Chondrocyte (in vitro differentiated cells): ENCODE measurements at regions not wholly inside any gene's neighbourhood (a gene's known extent, or its start where the extent isn't known, plus 50 kb on each side); places are given as distances from the start of the nearest gene placed in this dataset.
"Not testable (repeated sequence)": the region's sequence is repeated elsewhere in the genome, so short reads cannot be mapped to it uniquely, and the experiment has no call there.

Experiments used
- DNase-seq: peaks from one replicate; pipeline ENCODE4 v3.0.0; 2021; ENCODE audit warnings: mixed read lengths, low spot score
- H3K27ac Mint-ChIP-seq: one replicate; pipeline ENCODE4 v1.8.0; 2021; ENCODE audit warnings: mild to moderate bottlenecking, moderate library complexity, mixed read lengths; ENCODE audit not compliant: unreplicated experiment
- H3K27me3 Mint-ChIP-seq: 2 replicates; pipeline ENCODE4 v1.8.0; 2021; ENCODE audit warnings: low read depth, mixed read lengths
- H3K36me3 Mint-ChIP-seq: 2 replicates; pipeline ENCODE4 v1.8.0; 2021; ENCODE audit warnings: low read depth, mixed read lengths
- H3K4me1 Mint-ChIP-seq: 2 replicates; pipeline ENCODE4 v1.8.0; 2021; ENCODE audit warnings: low read depth, mild to moderate bottlenecking, mixed read lengths
- H3K4me3 Mint-ChIP-seq: one replicate; pipeline ENCODE4 v1.8.0; 2021; ENCODE audit warnings: mild to moderate bottlenecking, moderate library complexity, mixed read lengths; ENCODE audit not compliant: unreplicated experiment
- H3K9me3 Mint-ChIP-seq: 2 replicates; pipeline ENCODE4 v1.8.0; 2021; ENCODE audit warnings: low read depth, mixed read lengths
- TF ChIP-seq, protein P1 (sequence below): fragments of 200-600 bp; sonication (generic); IDR thresholded peaks from 2 replicates; pipeline ENCODE4 v1.5.0; 2021; ENCODE audit warnings: antibody characterized with exemption, mild to moderate bottlenecking, moderate library complexity

DNA sequence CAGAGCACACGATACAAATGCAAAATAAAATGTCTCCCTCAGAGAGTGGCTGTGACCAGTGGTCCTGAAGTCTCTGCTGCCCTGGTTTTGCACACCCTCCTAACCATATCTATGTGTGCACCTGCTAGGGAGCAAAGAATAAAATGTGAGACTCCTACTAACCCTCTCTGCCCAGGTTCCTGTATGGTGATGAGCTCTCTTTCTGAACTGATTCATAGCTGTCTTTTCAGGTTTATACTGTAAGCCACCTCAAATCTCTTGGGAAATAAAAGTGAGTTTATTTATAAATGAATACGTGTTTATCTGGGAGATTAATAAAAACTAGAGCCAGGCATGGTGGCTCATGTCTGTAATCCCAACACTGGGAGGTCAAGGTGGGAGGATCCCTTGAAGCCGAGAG, 126.0 kb upstream of the RBPJ start:
- Mint-ChIP-seq H3K4me3 (no peak overlapping the region), H3K36me3 (no peaks in the 10 kb centered on the region), H3K27me3 (peaks cover 12% of the 10 kb centered on the region), H3K4me1 (peaks cover 11% of the 10 kb centered on the region), H3K27ac (no peak overlapping the region), H3K9me3 (no peaks in the 10 kb centered on the region)
- TF ChIP-seq, protein P1, sequence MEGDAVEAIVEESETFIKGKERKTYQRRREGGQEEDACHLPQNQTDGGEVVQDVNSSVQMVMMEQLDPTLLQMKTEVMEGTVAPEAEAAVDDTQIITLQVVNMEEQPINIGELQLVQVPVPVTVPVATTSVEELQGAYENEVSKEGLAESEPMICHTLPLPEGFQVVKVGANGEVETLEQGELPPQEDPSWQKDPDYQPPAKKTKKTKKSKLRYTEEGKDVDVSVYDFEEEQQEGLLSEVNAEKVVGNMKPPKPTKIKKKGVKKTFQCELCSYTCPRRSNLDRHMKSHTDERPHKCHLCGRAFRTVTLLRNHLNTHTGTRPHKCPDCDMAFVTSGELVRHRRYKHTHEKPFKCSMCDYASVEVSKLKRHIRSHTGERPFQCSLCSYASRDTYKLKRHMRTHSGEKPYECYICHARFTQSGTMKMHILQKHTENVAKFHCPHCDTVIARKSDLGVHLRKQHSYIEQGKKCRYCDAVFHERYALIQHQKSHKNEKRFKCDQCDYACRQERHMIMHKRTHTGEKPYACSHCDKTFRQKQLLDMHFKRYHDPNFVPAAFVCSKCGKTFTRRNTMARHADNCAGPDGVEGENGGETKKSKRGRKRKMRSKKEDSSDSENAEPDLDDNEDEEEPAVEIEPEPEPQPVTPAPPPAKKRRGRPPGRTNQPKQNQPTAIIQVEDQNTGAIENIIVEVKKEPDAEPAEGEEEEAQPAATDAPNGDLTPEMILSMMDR, result no peak
- DNase-seq, result no peak

DNA sequence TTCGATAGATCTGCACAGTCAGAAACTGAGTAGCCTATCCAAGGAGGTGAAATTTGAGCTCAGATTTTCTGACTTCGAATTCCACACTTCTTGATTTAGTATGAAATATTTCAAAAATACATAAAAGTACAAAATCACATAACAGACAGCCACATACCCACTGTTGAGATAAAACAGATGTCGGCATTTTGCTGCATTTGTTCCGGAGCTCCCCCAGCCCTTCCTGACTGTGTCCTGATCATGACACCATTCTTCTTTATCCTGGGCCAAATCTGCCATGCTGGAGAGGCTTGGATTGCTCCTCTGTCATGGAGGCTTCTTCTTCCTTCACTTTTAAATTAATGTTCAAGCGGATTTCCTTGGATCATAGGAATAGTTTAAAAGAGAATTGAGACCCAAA, 124.2 kb upstream of the RBPJ start:
- Mint-ChIP-seq H3K36me3 (no peaks in the 10 kb centered on the region), H3K4me3 (no peak overlapping the region)

DNA sequence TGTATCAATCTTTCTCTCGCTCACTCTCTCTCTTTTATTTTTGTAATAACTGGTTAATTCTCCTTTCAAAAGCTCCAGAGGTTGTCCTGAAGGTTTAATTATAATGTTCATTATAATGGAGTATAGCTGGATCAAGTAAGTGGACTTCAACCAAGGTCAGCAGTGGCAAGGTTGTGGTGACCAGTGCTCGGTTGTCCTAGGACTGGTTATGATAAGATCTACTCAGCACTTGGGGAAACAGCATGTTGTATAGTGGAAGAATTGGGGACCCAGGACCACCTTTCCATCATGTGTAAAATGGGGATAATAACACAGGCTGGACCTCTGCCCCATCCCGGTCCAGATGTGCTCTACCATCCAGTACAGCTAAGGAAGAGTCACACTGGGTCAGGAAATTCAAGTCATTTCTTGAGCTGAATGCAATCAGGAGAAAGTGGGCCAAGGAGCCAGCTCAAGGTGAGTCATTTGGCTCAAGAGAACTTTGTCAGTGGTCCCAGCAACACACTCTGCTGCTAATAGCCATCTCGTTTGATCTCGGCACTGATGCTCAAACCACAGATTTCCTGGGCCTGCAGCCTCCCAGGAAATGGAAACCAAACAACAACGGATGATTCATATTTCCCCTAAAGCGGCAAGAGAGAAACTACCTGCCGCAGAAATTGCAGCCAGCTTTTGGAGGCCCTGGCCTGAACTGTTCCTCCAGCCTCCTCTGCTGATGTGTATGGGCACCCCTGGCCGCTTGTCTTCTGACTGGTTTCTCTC, 123.6 kb upstream of the RBPJ start:
- TF ChIP-seq, protein P1, result no peak
- no peak for DNase-seq
- Mint-ChIP-seq H3K36me3 (peaks cover 2% of the 10 kb centered on the region), H3K27ac (no peak overlapping the region), H3K9me3 (no peaks in the 10 kb centered on the region), H3K27me3 (peaks cover 32% of the 10 kb centered on the region), H3K4me1 (peaks cover 10% of the 10 kb centered on the region), H3K4me3 (no peak overlapping the region)

More for the DNA sequence above, 124.2 kb upstream of the RBPJ start:
- Mint-ChIP-seq H3K9me3 (no peaks in the 10 kb centered on the region), H3K27me3 (peaks cover 26% of the 10 kb centered on the region), H3K4me1 (peaks cover 11% of the 10 kb centered on the region), H3K27ac (no peak overlapping the region)
- TF ChIP-seq, protein P1, result no peak
- DNase-seq, result no peak

- not testable (repeated sequence) for H3K4me1 Mint-ChIP-seq, H3K9me3 Mint-ChIP-seq, H3K36me3 Mint-ChIP-seq, H3K27ac Mint-ChIP-seq, H3K4me3 Mint-ChIP-seq, DNase-seq
- H3K27me3 Mint-ChIP-seq, result peaks cover 32% of the 10 kb centered on the region
These were observed 121.9 kb upstream of the RBPJ start for GRCh38 chr4:26198931-26199330.

- TF ChIP-seq, protein P1, result no peak
- H3K36me3 Mint-ChIP-seq, result peaks cover 3% of the 10 kb centered on the region
- peaks cover 32% of the 10 kb centered on the region for H3K27me3 Mint-ChIP-seq
- no peak overlapping the region for H3K27ac Mint-ChIP-seq
- no peaks in the 10 kb centered on the region for H3K9me3 Mint-ChIP-seq
- no peak overlapping the region for H3K4me3 Mint-ChIP-seq
- DNase-seq, result no peak
- H3K4me1 Mint-ChIP-seq, result peaks cover 9% of the 10 kb centered on the region
These were observed 121.2 kb upstream of the RBPJ start for GRCh38 chr4:26199596-26199995.

DNA sequence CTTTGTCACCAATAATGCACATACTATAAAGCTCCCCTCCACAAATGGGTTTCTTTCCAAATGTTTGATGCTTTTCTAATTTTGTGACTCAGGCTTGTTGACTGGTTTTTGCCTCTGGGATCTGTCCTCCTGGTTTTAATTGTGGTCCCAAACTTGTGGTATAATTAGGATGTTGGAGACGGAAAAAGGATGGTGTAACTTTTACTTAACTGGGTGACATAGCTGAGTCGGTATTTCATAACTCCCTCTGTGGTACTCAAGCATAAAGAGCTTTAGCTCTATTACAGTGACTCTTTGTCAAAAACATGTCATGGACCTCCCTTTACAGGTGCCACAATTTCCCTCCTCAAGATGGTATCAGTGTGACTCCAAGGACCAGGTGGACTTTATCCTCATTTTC, 119.7 kb upstream of the RBPJ start:
- no peaks in the 10 kb centered on the region for H3K9me3 Mint-ChIP-seq
- TF ChIP-seq, protein P1, result no peak
- peaks cover 3% of the 10 kb centered on the region for H3K36me3 Mint-ChIP-seq
- H3K4me3 Mint-ChIP-seq, result no peak overlapping the region
- no peak for DNase-seq
- peaks cover 32% of the 10 kb centered on the region for H3K27me3 Mint-ChIP-seq
- H3K4me1 Mint-ChIP-seq, result peaks cover 17% of the 10 kb centered on the region
- H3K27ac Mint-ChIP-seq, result no peak overlapping the region
